Liver (tissue), 8 donors: ENCODE measurements at regions not wholly inside any gene's neighbourhood (a gene's known extent, or its start where the extent isn't known, plus 50 kb on each side); places are given as distances from the start of the nearest gene placed in this dataset.
A peak's percentile ranks its signal among the peaks of the same experiment; 100 is the strongest.

Experiments used
- DNase-seq: peaks from one replicate; pipeline ENCODE4 v3.0.0-alpha.2; 2017; ENCODE audit warnings: low spot score
- H3K27ac ChIP-seq, 2 donors: one replicate each; pipeline ENCODE4 v1.7.0; 2013; ENCODE audit warnings: inconsistent platforms in 2 of 2, low read length in 2 of 2, control low read depth in 1 of 2, low read depth in 1 of 2, mild to moderate bottlenecking in 1 of 2
- H3K27me3 ChIP-seq, 4 donors: one replicate each; pipeline versions ENCODE4 v1.6.1 to v1.7.0; 2013; ENCODE audit warnings: low read length in 3 of 4, inconsistent platforms in 1 of 4, mild to moderate bottlenecking in 1 of 4, moderate library complexity in 1 of 4; ENCODE audit not compliant: control insufficient read depth in 4 of 4, insufficient read depth in 4 of 4
- H3K36me3 ChIP-seq, 4 donors: one replicate each; pipeline versions ENCODE4 v1.6.1 to v1.7.0; 2013; ENCODE audit warnings: low read length in 3 of 4, mild to moderate bottlenecking in 3 of 4, low read depth in 1 of 4, moderate library complexity in 1 of 4; ENCODE audit not compliant: control insufficient read depth in 4 of 4, insufficient read depth in 3 of 4
- H3K4me1 ChIP-seq, 4 donors: one replicate each; pipeline versions ENCODE4 v1.6.1 to v1.7.0; 2013; ENCODE audit warnings: low read length in 3 of 4, mild to moderate bottlenecking in 3 of 4, moderate library complexity in 1 of 4; ENCODE audit not compliant: control insufficient read depth in 4 of 4, insufficient read depth in 4 of 4
- H3K4me3 ChIP-seq, 3 donors: one replicate each; pipeline versions ENCODE4 v1.6.1 to v1.7.0; 2013; ENCODE audit warnings: low read length in 3 of 3, control low read depth in 1 of 3, low read depth in 1 of 3, mild to moderate bottlenecking in 1 of 3
- H3K9ac ChIP-seq, 2 donors: one replicate each; pipeline ENCODE4 v1.7.0; 2013; ENCODE audit warnings: low read length in 2 of 2, mild to moderate bottlenecking in 2 of 2, moderate library complexity in 2 of 2, control low read depth in 1 of 2, low read depth in 1 of 2
- H3K9me3 ChIP-seq, 4 donors: one replicate each; pipeline versions ENCODE4 v1.6.1 to v1.7.0; 2013; ENCODE audit warnings: low read length in 3 of 4; ENCODE audit not compliant: control insufficient read depth in 4 of 4
- EGR1 ChIP-seq, 2 donors: IDR thresholded peaks; 2 replicates each; pipeline ENCODE4 v1.6.1; 2016 to 2018; ENCODE audit warnings: antibody characterized with exemption in 2 of 2, low read depth in 2 of 2
- FOXA1 ChIP-seq: IDR thresholded peaks from 2 replicates; pipeline ENCODE4 v1.6.1; 2016; ENCODE audit warnings: antibody characterized with exemption
- FOXA2 ChIP-seq: IDR thresholded peaks from 2 replicates; pipeline ENCODE4 v1.6.1; 2016; ENCODE audit warnings: antibody characterized with exemption
- GABPA ChIP-seq, 2 donors: IDR thresholded peaks in 1 of 2; conservative IDR thresholded peaks in 1 of 2; 2 replicates each; pipeline ENCODE4 v1.6.1; 2016; ENCODE audit warnings: antibody characterized with exemption in 2 of 2, mild to moderate bottlenecking in 1 of 2, moderate library complexity in 1 of 2
- HNF4A ChIP-seq, 2 donors: conservative IDR thresholded peaks; 2 replicates each; pipeline ENCODE4 v1.6.1; 2016; ENCODE audit warnings: antibody characterized with exemption in 2 of 2, mild to moderate bottlenecking in 2 of 2
- HNF4G ChIP-seq: IDR thresholded peaks from 2 replicates; pipeline ENCODE4 v1.6.1; 2016; ENCODE audit warnings: antibody characterized with exemption
- JUND ChIP-seq, 2 donors: IDR thresholded peaks; 2 replicates each; pipeline ENCODE4 v1.6.1; 2016; ENCODE audit warnings: antibody characterized with exemption in 2 of 2
- NR2F2 ChIP-seq: IDR thresholded peaks from 2 replicates; pipeline ENCODE4 v1.6.1; 2016; ENCODE audit warnings: antibody characterized with exemption
- RAD21 ChIP-seq, 2 donors: IDR thresholded peaks; 2 replicates each; pipeline ENCODE4 v1.6.1; 2016; ENCODE audit warnings: antibody characterized with exemption in 2 of 2, mild to moderate bottlenecking in 2 of 2
- RXRA ChIP-seq, 2 donors: IDR thresholded peaks; 2 replicates each; pipeline ENCODE4 v1.6.1; 2017 to 2018; ENCODE audit warnings: antibody characterized with exemption in 2 of 2, mild to moderate bottlenecking in 1 of 2
- SP1 ChIP-seq: IDR thresholded peaks from 2 replicates; pipeline ENCODE4 v1.6.1; 2018; ENCODE audit warnings: antibody characterized with exemption, mild to moderate bottlenecking
- TAF1 ChIP-seq: conservative IDR thresholded peaks from 2 replicates; pipeline ENCODE4 v1.6.1; 2016; ENCODE audit warnings: antibody characterized with exemption, mild to moderate bottlenecking
- YY1 ChIP-seq: IDR thresholded peaks from 2 replicates; pipeline ENCODE4 v1.6.1; 2016; ENCODE audit warnings: antibody characterized with exemption, mild to moderate bottlenecking
- WGBS: extraction: QIAGEN DNeasy Blood & Tissue Kit; methylation state at CpG from one replicate; pipeline ENCODE4 v1.1.7; 2013; 5-methylcytosine and 5-hydroxymethylcytosine counted together
- TF ChIP-seq, protein P1 (sequence below): IDR thresholded peaks from 2 replicates; pipeline ENCODE4 v1.6.1; 2016; ENCODE audit warnings: antibody characterized with exemption
- TF ChIP-seq, protein P2 (sequence below): IDR thresholded peaks from 2 replicates; pipeline ENCODE4 v1.6.1; 2016; ENCODE audit warnings: antibody characterized with exemption
- TF ChIP-seq, protein P3 (sequence below): IDR thresholded peaks from 2 replicates; pipeline ENCODE4 v1.6.1; 2016; ENCODE audit warnings: antibody characterized with exemption, mild to moderate bottlenecking
- TF ChIP-seq, protein P4 (sequence below): IDR thresholded peaks from 2 replicates; pipeline ENCODE4 v1.6.1; 2016; ENCODE audit warnings: antibody characterized with exemption
- TF ChIP-seq, protein P5 (sequence below): fragments of 150-350 bp; IDR thresholded peaks from 2 replicates; pipeline ENCODE4 v1.5.1; 2017; ENCODE audit warnings: improper control_type of control experiment, low read depth, low read length; ENCODE audit not compliant: missing input control
- donor health status: healthy.
- donor health status: healthy.
- donor health status: healthy.
- donor health status: healthy.
- donor health status: healthy.

DNA sequence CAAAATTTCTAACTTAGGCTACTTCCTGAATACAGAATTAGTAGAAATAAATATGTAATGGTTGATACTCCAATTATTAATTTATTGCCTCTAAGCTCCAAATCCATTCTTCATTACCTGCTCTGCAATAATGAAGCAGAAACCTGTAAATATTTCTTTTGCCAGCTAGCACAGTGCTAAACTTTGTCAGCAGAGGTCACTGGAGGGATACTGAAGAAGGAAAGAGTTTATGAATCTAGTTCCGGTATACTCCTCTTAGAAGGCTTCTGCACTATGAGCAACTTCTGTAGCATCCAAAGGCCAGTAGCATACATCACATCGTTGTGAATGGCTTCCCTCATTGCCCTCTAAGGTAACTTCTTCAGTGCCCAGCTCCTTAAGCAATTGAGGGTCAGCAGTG lies 81.0 kb upstream of the LHX8 start:
- Histone ChIP-seq H3K27me3 (no peaks in the 10 kb centered on the region), H3K4me3 (no peak overlapping the region), H3K4me1 (no peaks in the 10 kb centered on the region), H3K9ac (no peak overlapping the region), H3K9me3 (no peaks in the 10 kb centered on the region), H3K27ac (no peak overlapping the region), H3K36me3 (no peaks in the 10 kb centered on the region)
- TF ChIP-seq EGR1 (IDR thresholded peaks at IDR 0.05; ENCODE audit: low read depth in 2 of 2) (no peak), RAD21 (IDR thresholded peaks at IDR 0.05) (peak in 1 of 2 donors; percentile 22)
- no peak for DNase-seq
- 37% methylated on average over 2 of the region's 2 CpGs for WGBS

DNA sequence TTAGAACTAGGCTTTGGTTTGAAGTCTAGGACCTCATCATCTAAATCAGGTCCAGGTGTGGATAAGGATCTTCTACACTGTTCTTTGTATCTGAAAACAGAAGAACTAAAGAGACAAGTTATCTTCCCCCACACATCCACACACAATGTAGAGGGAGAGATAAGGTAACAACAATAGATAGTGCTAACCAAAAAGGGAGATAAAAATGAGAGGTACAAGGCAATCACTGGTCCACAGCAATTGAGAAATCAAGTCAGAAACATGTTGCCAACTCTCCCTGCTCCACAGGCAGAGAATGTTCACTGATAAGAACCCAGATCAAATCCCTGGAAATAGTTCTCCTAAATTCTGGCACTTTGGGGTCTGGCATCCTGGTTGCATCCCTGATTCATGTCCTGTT lies 75.8 kb upstream of the LHX8 start:
- peaks cover 0 to 1% (median 0%) of the 10 kb centered on the region in 4 donors for H3K9me3 ChIP-seq

More for the DNA sequence above, 75.8 kb upstream of the LHX8 start:
- no peaks in the 10 kb centered on the region for H3K36me3 ChIP-seq
- no peak overlapping the region for H3K4me3 ChIP-seq
- H3K27ac ChIP-seq: no peak overlapping the region
- H3K4me1 ChIP-seq: no peaks in the 10 kb centered on the region
- no peak for TF ChIP-seq JUND (IDR thresholded peaks at IDR 0.05)
- no peak for TF ChIP-seq RXRA (IDR thresholded peaks at IDR 0.05)
- no peak for TF ChIP-seq RAD21 (IDR thresholded peaks at IDR 0.05)
- TF ChIP-seq, protein P1, sequence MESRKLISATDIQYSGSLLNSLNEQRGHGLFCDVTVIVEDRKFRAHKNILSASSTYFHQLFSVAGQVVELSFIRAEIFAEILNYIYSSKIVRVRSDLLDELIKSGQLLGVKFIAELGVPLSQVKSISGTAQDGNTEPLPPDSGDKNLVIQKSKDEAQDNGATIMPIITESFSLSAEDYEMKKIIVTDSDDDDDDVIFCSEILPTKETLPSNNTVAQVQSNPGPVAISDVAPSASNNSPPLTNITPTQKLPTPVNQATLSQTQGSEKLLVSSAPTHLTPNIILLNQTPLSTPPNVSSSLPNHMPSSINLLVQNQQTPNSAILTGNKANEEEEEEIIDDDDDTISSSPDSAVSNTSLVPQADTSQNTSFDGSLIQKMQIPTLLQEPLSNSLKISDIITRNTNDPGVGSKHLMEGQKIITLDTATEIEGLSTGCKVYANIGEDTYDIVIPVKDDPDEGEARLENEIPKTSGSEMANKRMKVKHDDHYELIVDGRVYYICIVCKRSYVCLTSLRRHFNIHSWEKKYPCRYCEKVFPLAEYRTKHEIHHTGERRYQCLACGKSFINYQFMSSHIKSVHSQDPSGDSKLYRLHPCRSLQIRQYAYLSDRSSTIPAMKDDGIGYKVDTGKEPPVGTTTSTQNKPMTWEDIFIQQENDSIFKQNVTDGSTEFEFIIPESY: no peak
- TF ChIP-seq HNF4A (conservative IDR thresholded peaks at IDR 0.05): no peak
- TF ChIP-seq, protein P2, sequence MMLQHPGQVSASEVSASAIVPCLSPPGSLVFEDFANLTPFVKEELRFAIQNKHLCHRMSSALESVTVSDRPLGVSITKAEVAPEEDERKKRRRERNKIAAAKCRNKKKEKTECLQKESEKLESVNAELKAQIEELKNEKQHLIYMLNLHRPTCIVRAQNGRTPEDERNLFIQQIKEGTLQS: no peak
- TF ChIP-seq FOXA2: no peak
- TF ChIP-seq, protein P3, sequence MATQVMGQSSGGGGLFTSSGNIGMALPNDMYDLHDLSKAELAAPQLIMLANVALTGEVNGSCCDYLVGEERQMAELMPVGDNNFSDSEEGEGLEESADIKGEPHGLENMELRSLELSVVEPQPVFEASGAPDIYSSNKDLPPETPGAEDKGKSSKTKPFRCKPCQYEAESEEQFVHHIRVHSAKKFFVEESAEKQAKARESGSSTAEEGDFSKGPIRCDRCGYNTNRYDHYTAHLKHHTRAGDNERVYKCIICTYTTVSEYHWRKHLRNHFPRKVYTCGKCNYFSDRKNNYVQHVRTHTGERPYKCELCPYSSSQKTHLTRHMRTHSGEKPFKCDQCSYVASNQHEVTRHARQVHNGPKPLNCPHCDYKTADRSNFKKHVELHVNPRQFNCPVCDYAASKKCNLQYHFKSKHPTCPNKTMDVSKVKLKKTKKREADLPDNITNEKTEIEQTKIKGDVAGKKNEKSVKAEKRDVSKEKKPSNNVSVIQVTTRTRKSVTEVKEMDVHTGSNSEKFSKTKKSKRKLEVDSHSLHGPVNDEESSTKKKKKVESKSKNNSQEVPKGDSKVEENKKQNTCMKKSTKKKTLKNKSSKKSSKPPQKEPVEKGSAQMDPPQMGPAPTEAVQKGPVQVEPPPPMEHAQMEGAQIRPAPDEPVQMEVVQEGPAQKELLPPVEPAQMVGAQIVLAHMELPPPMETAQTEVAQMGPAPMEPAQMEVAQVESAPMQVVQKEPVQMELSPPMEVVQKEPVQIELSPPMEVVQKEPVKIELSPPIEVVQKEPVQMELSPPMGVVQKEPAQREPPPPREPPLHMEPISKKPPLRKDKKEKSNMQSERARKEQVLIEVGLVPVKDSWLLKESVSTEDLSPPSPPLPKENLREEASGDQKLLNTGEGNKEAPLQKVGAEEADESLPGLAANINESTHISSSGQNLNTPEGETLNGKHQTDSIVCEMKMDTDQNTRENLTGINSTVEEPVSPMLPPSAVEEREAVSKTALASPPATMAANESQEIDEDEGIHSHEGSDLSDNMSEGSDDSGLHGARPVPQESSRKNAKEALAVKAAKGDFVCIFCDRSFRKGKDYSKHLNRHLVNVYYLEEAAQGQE: no peak
- TF ChIP-seq, protein P4, sequence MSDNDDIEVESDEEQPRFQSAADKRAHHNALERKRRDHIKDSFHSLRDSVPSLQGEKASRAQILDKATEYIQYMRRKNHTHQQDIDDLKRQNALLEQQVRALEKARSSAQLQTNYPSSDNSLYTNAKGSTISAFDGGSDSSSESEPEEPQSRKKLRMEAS: no peak
- no peak for TF ChIP-seq EGR1 (IDR thresholded peaks at IDR 0.05; ENCODE audit: low read depth in 2 of 2)
- TF ChIP-seq, protein P5, sequence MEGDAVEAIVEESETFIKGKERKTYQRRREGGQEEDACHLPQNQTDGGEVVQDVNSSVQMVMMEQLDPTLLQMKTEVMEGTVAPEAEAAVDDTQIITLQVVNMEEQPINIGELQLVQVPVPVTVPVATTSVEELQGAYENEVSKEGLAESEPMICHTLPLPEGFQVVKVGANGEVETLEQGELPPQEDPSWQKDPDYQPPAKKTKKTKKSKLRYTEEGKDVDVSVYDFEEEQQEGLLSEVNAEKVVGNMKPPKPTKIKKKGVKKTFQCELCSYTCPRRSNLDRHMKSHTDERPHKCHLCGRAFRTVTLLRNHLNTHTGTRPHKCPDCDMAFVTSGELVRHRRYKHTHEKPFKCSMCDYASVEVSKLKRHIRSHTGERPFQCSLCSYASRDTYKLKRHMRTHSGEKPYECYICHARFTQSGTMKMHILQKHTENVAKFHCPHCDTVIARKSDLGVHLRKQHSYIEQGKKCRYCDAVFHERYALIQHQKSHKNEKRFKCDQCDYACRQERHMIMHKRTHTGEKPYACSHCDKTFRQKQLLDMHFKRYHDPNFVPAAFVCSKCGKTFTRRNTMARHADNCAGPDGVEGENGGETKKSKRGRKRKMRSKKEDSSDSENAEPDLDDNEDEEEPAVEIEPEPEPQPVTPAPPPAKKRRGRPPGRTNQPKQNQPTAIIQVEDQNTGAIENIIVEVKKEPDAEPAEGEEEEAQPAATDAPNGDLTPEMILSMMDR: no peak
- TF ChIP-seq GABPA (IDR thresholded peaks at IDR 0.05 in 1 of 2, conservative IDR thresholded peaks at IDR 0.05 in 1 of 2): no peak
- TF ChIP-seq TAF1: no peak
- no peak for TF ChIP-seq YY1
- no peak for TF ChIP-seq SP1
- TF ChIP-seq NR2F2: no peak
- TF ChIP-seq FOXA1: no peak
- no peak for TF ChIP-seq HNF4G
- DNase-seq: no peak
- no peak overlapping the region for H3K9ac ChIP-seq
- no peaks in the 10 kb centered on the region for H3K27me3 ChIP-seq
